RWPE2 (cell line): ENCODE measurements at regions not wholly inside any gene's neighbourhood (a gene's known extent, or its start where the extent isn't known, plus 50 kb on each side); places are given as distances from the start of the nearest gene placed in this dataset.
"Not testable (repeated sequence)": the region's sequence is repeated elsewhere in the genome, so short reads cannot be mapped to it uniquely, and the experiment has no call there.

Experiments
- ATAC-seq: fragments of 200-7000 bp; cut with Tn5 transposase; 3 replicates; pipeline ENCODE4 v1.9.1; 2021; ENCODE audit warnings: low read depth
- DNase-seq: peaks from one replicate; pipeline ENCODE4 v3.0.0-alpha.2; 2020; ENCODE audit warnings: low spot score
- H3K27ac ChIP-seq: fragments of 450-650 bp; 2 replicates; pipeline ENCODE4 v1.5.1; 2017; ENCODE audit warnings: mild to moderate bottlenecking; ENCODE audit not compliant: poor library complexity, severe bottlenecking
- H3K27me3 ChIP-seq: fragments of 250-450 bp; sonication (Bioruptor Pico); 2 replicates; pipeline ENCODE4 v1.5.1; 2021; ENCODE audit warnings: mild to moderate bottlenecking, moderate library complexity; ENCODE audit not compliant: insufficient read depth, poor library complexity, severe bottlenecking
- H3K36me3 ChIP-seq: fragments of 250-450 bp; sonication (Bioruptor Pico); 2 replicates; pipeline ENCODE4 v1.5.1; 2020; ENCODE audit warnings: low read depth, mild to moderate bottlenecking, moderate library complexity
- H3K4me1 ChIP-seq: fragments of 250-450 bp; sonication (Bioruptor Pico); 2 replicates; pipeline ENCODE4 v1.5.1; 2021; ENCODE audit warnings: mild to moderate bottlenecking, moderate library complexity; ENCODE audit not compliant: insufficient read depth, poor library complexity, severe bottlenecking
- H3K4me3 ChIP-seq: fragments of 250-450 bp; sonication (Bioruptor Pico); 2 replicates; pipeline ENCODE4 v1.5.1; 2021; ENCODE audit warnings: mild to moderate bottlenecking, moderate library complexity; ENCODE audit not compliant: severe bottlenecking
- H3K9me3 ChIP-seq: fragments of 250-450 bp; sonication (Bioruptor Pico); 2 replicates; pipeline ENCODE4 v1.5.1; 2021; ENCODE audit warnings: mild to moderate bottlenecking, moderate library complexity; ENCODE audit not compliant: severe bottlenecking
- TF ChIP-seq, protein P1 (sequence below): fragments of 450-650 bp; IDR thresholded peaks from one replicate; pipeline ENCODE4 v1.5.1; 2017; ENCODE audit warnings: mild to moderate bottlenecking, moderate library complexity; ENCODE audit not compliant: poor library complexity, severe bottlenecking

DNA sequence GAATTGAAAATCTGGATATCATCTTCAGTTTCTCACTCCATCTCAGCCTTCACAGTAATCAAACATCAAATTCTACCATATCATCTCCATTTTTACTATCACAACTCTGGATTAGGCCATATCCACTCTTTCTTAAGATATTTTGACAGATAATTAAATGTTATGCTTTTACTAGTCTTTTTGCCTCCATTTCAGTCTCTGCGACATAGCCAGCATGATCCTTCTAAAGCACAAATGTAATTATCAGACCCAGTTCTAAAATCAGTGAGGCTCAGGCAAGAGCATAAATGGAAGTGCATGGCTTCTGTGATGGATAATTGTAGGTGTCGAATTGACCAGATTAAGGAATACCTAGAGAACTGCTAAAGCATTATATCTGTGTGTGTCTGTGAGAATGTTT is 307.7 kb downstream of the PCDH20 start:
- H3K9me3 ChIP-seq, result no peaks in the 10 kb centered on the region
- no peak overlapping the region for H3K27ac ChIP-seq
- no peaks in the 10 kb centered on the region for H3K36me3 ChIP-seq
- H3K4me3 ChIP-seq, result no peak overlapping the region
- TF ChIP-seq, protein P1, sequence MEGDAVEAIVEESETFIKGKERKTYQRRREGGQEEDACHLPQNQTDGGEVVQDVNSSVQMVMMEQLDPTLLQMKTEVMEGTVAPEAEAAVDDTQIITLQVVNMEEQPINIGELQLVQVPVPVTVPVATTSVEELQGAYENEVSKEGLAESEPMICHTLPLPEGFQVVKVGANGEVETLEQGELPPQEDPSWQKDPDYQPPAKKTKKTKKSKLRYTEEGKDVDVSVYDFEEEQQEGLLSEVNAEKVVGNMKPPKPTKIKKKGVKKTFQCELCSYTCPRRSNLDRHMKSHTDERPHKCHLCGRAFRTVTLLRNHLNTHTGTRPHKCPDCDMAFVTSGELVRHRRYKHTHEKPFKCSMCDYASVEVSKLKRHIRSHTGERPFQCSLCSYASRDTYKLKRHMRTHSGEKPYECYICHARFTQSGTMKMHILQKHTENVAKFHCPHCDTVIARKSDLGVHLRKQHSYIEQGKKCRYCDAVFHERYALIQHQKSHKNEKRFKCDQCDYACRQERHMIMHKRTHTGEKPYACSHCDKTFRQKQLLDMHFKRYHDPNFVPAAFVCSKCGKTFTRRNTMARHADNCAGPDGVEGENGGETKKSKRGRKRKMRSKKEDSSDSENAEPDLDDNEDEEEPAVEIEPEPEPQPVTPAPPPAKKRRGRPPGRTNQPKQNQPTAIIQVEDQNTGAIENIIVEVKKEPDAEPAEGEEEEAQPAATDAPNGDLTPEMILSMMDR, result no peak
- H3K27me3 ChIP-seq, result no peaks in the 10 kb centered on the region
- ATAC-seq (no peak), DNase-seq (no peak)
- H3K4me1 ChIP-seq, result no peaks in the 10 kb centered on the region

DNA sequence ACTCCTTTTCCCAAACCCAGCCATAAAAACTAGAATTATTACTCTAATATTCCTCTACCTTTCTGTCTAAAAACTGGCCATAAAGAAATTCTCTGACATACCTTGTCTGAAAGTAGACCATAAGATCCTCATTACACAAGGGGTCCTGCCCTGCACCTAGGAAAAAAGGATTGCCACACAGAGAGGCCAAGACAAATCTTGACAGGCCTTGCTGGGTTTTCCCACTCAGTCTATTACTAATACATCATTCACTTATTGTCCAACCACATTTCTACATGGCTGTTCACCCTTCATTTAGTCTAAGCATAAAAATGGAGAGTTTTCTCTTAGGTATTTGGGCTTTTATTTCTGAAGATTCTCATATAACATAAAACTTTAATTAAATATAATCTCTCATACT is 319.8 kb downstream of the PCDH20 start:
- TF ChIP-seq, protein P1, result no peak
- Histone ChIP-seq H3K4me3 (no peak overlapping the region), H3K27me3 (no peaks in the 10 kb centered on the region), H3K36me3 (no peaks in the 10 kb centered on the region), H3K9me3 (no peaks in the 10 kb centered on the region), H3K27ac (no peak overlapping the region), H3K4me1 (no peaks in the 10 kb centered on the region)
- DNase-seq, result no peak
- ATAC-seq, result no peak

DNA sequence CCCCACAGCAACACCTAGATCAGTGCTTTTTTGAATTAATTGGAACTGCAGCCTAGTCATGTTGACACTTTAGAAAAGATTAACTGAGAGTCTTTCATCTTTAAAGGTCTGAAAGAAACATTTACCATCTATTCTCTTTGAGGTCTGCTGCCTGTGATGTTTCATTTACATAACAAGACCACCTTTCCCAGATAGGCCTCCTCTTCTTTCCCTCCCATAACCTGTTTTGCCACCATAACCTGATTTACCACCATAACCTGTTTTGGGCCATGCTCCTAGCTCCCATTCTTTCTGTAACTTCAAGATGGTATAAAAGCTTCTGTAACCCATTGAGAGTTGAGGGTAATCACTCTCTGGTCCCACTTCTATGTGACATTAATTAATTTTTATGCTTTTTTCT is 320.8 kb downstream of the PCDH20 start:
- ATAC-seq (no peak), DNase-seq (no peak)
- H3K36me3 ChIP-seq, result no peaks in the 10 kb centered on the region
- no peaks in the 10 kb centered on the region for H3K4me1 ChIP-seq
- no peak overlapping the region for H3K4me3 ChIP-seq
- H3K27ac ChIP-seq, result no peak overlapping the region
- H3K9me3 ChIP-seq, result no peaks in the 10 kb centered on the region
- TF ChIP-seq, protein P1, result no peak
- H3K27me3 ChIP-seq, result no peaks in the 10 kb centered on the region

DNA sequence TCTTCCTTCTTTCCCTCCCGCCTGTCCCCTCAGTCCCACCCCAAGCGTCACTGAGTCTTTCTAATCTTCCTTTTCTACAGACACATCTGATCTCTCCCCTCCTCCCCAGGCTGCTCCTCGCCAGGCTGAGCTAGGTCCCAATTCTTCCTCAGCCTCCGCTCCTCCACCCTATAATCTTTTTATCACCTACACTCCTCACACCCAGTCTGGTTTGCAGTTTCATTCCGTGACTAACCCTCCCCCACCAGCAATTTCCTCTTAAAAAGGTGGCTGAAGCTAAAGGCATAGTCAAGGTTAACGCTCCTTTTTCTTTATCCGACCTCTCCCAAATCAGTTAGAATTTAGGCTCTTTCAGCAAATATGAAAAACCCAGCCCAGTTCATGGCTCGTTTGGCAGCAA is 325.8 kb downstream of the PCDH20 start:
- ATAC-seq, H3K27me3 ChIP-seq, H3K36me3 ChIP-seq, H3K27ac ChIP-seq, DNase-seq, H3K4me3 ChIP-seq, H3K9me3 ChIP-seq: not testable (repeated sequence)
- H3K4me1 ChIP-seq, result peaks cover 13% of the 10 kb centered on the region

DNA sequence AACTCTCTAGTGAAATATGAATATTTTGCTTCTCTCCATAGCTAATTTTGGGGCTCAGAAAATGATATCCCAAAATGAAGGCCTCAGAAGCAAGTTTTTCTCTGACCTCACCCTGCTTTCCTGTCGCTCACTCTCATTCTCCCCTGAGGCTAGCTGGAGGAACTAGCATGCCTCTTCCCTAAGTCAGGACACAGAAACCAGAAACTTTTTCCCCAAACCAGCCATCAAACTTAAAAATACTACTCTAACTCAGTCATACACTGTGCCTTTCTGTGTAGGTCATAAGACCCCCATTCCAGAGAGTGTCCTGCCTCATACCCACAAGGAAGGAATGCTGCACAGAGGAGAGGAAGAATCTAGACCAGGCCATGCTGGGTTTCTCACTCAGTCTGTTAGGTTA is 329.6 kb downstream of the PCDH20 start:
- peak; percentile 57; the same call in 1 of the 3 replicates for ATAC-seq
- H3K36me3 ChIP-seq, result no peaks in the 10 kb centered on the region
- TF ChIP-seq, protein P1, result no peak
- H3K27ac ChIP-seq, result peak overlapping the region; percentile 72
- H3K27me3 ChIP-seq, result no peaks in the 10 kb centered on the region
- DNase-seq, result no peak
- no peaks in the 10 kb centered on the region for H3K9me3 ChIP-seq
- H3K4me3 ChIP-seq, result no peak overlapping the region
- peaks cover 19% of the 10 kb centered on the region for H3K4me1 ChIP-seq
